Stimulated activated CD8-positive, alpha-beta memory T cell treated with anti-CD3 and anti-CD28 coated beads, Interleukin-4, amount 100 ng/mL, for 4 hours (primary cell): ENCODE measurements at regions not wholly inside any gene's neighbourhood (a gene's known extent, or its start where the extent isn't known, plus 50 kb on each side); places are given as distances from the start of the nearest gene placed in this dataset.
A peak's percentile ranks its signal among the peaks of the same experiment; 100 is the strongest.

Source experiments
- DNase-seq, 2 donors: peaks; one replicate each; pipeline ENCODE4 v3.0.0-alpha.2; 2020; ENCODE audit warnings: low read depth in 2 of 2, low spot score in 1 of 2

DNA sequence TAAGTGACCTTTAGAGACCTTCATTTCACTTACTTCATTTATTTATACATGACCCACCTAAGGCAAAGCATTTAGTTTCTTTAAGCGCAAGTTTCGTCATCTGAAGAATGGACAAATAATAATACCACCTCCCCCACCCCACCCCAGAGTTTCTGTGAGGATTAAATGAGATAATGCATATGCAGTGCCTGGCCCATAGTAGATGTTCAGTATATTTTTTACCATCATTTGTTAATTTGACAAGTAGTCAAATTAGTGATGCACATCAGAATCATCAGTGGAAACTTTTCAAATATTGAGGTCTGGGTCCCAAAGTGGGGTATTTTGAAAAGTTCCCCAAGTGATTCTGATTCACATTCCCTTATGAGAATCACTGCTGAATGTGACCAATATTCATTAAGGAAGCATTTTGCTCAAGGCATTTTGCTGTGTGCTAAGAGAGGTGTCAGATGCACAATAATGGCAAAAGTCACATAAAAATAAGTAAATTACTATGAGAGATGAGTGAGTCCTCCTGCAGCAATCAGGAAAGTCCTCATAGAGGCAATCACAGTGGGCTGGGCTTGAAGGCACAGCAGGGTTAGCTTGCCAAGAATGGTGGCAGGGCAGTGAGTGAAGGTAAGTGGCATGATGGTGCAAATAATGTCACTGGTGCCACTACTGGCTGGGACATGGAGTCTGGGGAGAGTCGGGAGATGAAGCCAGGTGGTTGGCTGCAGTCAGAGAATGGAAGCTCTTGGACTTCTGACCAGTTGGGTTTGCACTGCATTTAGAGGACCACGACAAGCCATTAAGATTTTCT lies 244.1 kb downstream of the PTEN start:
- no peak for DNase-seq

DNA sequence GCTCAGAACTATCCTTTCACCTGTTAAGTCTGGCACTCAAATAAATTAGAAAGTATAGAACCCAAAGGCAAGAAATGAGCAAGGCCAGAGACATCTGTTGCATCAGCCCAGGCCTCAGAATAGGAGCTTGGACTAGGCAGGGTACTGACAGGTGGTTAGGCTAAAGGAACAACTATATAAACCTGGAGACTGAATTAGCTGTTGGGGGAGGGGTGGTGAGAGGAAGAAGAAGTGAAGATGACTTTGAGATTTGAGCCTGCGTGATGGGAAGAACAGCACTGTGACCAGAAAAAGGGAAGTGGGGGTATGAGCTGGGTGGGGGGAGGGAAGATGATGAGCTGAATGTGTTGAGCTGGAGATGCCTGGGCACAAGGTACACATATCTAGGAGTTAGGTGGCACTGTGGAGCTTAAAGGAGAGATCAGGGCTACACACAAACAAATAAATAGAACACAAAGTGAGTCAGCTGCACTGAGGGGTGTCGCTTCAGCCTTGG lies 244.7 kb downstream of the PTEN start:
- no peak for DNase-seq

DNA sequence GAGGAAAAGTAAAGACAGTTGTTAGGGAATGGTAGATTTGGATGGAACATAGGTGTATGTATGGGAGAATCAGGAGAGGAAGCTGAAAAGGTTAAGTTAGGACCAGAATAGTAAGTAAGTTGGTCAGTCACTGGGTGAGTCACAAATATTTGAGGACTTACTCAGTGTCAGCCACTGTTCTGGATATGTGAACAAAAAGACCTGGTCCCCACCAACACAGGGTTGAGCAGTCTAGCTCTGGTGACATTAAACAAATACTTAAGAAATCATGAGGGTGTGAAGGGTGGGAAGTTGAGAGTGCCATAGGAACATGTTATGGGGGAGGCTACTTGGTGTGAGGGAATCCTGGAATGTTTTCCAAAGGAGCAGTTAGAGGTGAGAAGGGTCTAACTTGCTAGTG lies 246.9 kb downstream of the PTEN start:
- DNase-seq = no peak

DNA sequence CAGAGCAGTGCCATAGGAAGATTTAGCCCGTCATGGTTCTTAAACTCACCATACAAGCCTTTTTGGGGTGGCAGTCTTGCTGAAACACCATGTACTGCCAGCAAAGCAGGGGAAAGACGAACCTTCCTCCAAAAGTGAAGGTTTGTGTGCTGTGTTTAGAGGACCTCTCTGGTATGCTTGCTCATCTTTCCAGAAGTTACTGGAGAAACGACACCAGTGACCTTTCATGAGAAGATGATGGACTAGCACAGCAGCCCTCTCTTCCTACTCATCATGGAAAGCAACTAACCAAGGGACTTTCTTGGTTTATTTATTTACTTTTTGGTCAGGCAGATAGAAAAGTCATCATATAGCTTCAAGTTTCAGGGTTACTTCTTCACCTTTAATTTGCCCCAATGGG lies 247.4 kb downstream of the PTEN start:
- DNase-seq = no peak

DNA sequence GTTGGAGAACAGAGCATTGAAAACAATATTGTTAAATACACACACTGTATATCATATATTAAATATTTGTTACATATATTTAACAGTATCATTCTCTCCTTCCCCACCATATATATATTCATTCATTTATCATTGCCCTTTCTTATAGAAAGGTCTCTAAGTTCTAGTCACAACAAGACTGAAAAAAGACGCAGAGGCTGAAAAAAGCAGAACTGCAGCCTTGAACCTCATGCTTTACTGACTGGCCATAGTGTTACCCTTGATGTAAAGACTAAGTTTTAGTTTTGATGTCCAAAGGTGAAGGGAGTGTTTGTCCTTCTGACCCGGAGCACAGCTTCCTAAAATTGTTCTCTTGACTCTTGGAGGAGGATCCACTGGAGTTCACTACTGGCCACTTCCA lies 247.9 kb downstream of the PTEN start:
- no peak for DNase-seq

DNA sequence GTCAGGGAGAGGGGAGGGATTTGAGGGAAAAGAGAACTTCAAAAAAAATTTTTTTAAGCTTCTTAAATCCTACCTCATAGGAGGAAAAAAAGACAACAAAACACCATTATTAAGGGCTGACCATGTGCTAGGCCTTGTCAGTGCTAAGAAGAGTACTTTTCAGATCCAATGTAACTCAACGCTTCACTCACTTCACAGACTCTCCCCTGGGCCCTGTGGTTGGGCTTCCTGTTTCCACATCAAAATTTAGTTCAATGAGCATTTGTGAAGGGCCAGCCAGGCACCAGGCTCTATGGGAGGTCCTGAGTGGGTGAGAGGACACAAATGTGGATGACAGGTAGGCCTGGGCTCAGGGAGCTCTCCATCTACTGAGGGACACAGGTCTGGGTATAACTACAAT lies 249.8 kb downstream of the PTEN start:
- no peak for DNase-seq

DNA sequence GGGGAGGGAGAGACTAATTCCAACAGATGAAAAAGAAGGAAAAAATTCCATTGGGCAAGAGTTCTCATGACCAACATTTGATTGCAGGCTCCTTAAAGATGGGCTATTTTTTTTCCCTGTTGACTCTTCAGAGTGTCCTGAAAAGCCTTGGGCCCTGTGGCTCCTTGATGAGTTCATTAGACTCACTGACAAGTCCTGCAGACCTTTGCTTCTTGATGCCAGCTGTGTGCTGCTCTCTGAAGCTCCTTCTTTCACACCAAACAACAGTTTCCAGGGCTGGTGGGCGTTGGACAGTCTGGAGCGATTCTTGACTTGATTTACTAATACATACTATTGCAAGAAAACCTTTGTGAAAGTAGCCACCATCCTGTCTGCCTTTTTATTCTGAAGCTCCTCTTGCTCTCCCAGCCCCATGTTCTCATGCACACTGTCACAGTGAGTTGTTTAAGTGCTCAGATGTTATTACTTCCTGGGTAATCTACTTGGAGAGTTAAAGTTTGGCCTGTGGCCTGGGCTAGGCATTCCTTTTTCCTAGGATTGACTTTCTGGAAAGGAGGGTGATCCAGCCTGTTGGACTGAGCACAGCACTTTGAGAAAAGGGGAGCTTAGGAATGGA lies 250.3 kb downstream of the PTEN start:
- DNase-seq = no peak

DNA sequence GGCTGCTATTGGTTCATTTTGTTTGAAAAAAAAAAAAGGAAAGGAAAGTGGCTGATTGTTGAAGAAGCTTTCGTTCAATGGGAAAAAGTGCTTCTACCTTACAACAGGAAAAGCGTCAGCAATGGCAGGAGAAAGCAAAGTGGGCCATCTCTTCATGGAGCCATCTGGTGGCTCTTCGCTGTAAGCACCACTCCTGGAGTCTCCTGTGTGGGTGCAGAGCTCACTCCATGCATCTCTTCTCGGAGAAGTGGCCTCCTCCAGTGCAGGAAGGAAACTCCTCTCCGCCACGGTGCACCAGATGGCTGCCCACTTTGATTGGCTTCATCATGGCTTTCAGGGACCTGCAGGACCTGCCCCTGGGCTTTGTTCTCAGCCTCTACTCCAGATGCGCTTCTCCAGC lies 250.9 kb downstream of the PTEN start:
- no peak for DNase-seq

DNA sequence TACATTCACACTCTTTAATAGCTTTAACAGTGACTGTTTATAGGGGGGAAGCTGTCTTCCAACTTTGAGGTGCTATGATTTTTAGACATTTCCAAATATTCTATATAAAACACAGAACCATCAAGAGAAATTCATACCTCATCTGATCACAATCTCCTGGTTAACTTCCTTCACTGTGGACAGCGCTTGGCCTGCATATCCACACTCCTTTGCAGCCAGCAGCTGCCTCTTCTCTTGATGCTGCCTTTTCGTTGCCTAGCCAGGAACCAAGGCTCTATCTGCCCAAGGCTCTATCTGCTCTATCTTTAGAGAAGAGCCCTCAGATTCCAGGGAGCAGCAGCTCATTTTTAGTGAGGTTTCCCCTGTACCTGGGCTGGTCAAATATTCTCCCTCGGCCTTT lies 252.0 kb downstream of the PTEN start:
- no peak for DNase-seq

DNA sequence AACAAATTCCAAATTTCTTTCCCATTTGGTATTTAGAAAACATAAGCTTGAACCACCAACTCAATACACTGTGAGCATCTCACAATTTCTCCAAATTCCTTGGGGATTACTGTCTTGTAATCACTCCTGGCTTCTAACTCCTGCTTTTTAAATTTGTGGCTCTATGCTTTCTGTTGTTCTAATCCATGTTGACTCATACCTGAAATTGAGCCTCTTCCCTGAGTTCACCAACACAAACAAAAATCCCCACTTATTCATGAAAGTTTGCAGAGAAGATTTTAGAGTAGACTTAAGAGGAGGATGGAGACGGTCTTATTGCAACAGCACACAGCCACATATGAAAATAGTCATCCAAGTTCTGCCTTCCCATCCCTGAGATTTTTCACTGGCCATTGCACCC lies 252.5 kb downstream of the PTEN start:
- no peak for DNase-seq

DNA sequence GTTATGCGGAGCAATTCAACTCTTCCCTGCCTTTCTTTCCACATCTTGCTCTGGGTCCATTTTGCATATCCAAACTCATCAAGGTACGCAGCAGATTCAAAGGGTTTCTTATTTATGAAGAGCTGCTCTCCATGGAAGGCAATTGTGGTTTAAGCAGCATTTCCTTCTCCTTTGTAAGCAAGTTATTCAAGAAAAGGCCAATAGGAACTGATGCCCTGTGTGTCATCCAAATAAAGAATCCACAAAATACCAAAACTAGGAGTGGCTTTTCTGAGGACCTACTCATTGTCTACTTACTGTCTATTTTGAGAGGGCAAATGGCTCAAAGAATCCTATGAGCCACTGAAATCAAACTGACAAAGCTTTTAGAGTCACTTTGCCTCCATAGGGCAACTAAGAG lies 253.1 kb downstream of the PTEN start:
- no peak for DNase-seq

DNA sequence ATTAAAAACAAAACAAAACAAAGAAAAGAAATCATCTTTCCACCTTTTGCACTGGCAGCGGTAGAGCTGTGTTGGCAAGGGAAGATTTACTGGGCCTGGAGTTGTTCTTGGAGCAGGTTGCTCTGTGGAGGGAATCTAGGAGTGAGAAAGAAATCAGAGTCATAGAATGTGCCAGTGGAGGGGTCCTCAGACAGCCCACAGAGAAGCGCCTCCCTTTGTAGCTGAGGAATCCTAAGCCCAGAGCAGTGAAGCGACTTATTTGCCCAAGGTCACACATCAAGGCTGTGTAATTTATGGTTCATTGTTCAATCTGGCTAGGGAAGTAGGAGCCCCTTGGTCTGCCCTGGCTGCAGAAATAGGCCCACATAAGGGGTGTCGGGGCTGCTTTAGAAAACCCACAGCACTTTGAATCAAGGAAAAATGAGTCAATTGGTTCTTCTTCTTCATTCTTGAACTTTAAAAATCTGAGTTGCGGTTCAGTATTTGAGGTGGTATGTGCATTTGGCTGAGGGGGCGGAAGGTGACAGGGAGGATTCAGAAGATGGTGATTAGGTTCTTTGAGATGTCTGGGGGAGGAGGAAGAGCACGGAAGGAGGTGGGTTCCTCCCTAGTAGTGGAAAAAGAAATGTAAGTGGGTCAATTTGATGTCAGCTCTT lies 253.7 kb downstream of the PTEN start:
- DNase-seq = peak in 1 of 2 donors; percentile 49

DNA sequence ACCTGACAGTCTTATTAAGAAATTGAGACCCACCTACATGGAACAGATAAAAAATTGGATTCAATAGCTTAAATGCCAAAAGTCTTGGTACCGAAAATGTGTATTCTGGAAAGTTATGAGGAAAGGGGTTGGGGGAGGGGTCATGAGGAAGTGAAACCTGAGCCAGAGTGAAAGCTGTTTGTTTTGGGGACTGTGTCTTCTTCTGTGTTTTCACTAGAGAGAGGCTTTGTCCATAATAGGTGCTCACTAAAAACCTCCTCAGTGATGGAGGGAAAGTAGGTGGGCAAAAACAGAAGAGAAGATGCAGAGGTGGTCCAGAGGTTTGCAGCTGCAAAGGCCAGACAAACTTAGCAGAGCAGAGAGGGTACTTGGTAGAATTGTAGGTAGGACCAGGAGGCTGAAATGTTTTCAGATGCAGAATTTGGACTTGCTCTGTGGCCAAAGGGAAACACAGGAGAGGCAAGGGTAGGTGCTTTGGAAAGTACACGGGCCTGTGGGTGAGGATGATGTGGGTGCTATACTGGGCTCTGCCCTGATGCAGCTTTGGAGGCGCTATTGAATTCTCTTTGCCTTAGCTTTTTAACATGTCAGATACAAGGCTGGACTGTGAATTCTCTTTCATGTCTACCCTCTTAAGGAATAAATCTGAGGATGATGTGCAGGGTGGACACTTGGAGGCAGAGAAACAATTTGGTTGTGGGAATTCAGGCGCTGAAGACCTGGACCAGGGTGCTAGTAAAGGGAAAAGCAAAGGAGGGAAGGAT lies 254.6 kb downstream of the PTEN start:
- no peak for DNase-seq

DNA sequence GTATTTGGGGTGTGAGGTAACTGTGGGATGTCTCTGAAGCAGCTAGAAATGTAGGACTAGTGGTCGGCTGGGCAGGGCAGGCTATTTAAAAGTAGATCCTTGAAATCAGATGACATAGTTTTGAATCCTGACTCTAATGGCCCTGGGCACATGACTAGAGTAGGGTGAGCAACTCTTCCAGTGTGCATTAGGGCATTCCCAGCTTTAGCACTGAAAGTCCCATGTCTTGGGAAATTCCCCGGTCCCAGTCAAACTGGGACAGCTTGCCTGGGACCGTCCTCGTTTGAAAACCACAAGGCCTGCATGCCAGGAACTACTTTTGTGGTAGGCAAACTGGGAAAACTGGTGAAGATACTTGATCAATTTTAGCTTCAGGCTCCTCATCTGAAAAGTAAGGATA lies 255.3 kb downstream of the PTEN start:
- no peak for DNase-seq

DNA sequence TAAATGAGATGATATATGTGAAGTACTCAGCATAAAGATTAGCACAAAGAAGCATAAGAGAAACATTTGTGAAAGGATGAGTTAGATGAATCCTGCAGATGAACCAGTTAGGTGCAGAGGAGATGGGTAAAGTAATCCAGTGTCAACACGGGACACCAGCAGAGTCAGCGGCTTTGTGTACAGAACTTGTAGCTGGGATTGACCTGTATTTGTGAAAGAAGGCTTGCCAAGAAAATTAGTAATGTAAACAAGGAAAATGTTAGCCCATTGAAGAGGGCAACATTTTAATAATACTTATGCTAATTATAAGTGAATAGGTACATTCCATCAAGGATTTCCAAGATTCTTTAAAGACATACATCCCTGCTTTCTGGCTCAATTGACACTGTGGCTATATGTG lies 255.7 kb downstream of the PTEN start:
- DNase-seq = no peak

DNA sequence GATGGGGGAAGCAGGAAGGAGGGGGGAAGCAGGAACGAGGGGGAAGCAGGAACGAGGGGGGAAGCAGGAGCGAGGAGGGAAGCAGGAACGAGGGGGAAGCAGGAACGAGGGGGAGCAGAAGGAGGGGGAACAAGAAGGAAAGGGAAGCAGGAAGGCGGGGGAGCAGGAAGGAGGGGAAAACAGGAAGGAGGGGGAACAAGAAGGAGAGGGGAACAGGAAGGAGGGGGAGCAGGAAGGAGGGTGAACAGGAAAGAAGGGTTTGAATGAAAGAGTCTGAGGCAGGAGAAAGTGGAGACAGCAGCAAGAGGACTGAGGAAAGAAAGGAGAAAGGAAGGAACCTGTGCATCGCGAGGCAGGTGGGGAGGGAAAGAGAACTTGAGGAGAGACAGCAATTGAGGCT lies 256.6 kb downstream of the PTEN start:
- DNase-seq = no peak

DNA sequence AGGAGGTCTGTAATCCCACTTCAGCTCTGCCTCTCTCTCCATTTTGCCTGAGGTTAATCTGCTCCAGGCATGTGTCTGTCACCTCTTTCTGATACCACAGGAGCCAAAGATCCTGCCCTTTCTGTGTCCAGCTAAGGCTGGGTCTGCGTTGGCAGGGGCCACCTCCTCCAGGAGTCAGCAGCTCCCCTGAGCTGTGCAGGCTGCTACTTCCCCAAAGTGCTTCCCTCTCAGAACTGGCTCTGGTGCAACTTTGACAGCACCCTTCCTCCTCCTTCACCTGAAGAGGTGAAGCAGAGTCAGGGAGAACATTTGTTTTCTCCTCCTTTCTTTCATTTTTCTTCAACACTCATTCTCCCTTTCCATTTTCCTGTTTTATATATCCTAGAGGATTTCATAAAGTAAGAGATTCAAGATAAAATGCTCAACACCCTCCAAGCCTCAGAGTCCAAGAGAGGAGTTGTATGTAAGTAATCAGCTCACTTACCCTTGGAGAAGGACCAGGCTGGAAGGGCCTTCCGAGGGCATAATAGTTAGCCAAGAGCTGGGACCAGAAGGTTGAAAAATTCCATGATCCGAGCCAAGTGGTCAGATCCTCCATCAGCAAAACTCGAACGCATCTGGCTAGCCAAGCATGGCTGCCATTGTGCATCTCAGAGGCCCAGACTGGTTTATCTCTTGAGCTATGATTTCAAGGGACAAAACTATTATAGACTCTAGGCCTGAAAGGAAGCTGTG lies 257.3 kb downstream of the PTEN start:
- DNase-seq = no peak

DNA sequence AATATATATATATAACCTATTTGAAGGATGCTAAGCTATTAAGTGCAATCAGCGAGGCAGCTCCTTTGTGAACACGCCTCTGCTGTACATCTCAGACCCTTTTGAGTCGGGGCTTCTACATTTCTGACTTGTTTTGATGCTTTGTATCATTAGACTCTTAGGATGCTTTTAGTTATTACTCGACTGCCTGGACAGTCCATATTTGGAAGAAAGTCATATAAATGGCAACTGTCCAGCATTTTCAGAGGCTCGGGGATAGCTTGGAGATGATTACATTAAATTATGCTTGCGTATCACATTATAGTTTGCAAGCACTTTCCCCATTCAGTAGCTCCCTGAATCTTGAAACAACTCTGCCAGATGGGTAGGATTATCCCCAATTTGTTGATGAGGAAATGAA lies 257.9 kb downstream of the PTEN start:
- DNase-seq = no peak

DNA sequence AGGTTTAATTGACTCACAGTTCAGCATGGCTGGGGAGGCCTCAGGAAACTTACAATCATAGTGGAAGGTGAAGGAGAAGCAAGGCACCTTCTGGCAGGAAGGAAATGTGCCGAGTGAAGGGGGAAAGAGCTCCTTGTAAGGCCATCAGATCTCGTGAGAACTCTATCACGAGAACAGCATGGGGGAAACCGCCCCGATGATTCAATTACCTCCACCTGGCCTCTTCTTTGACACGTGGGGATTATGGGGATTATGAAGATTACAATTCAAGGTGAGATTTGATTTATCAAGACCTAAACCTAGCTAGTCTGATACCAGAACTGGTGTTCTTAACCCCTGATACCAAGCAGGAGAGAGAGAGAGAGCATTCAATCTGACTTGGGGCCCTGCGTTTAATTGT lies 258.7 kb downstream of the PTEN start:
- no peak for DNase-seq

DNA sequence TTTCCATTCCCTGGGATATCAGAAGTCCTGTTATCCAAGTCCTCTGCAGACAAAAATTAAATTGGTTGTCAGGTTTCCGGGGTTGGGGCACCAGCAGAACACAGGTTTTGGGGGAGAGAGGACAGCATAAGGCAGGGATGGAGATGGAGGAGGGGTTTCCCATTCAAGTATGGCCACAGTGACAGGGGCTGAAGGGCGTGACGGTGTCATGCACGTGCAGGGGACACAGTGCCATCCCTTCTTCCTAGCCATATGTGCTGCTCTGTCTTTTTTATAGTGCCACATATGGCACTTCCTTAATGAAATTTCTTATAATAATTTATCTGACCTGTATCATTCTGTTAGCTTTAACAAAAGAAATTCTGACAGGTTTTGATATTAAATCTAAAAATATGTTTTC lies 259.2 kb downstream of the PTEN start:
- DNase-seq = no peak

DNA sequence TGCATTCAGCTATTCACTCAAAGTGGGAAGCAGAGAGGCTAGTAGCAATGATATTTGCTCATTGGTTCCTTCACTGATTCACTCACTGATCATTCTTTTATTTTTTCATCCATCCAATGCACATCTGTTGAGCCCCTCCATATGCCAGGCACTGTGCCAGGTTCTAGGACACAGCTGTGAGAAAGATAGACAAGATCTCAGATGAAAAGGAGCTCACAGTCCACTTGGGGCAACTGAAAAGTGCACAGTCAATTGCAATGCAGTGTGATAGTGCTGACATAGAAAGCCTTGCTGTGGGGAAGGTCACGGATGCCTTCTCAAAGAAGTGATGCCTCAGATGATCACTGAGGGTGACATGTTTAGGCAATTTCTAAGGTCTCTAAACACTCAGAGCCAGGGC lies 262.3 kb downstream of the PTEN start:
- no peak for DNase-seq
